ENCODE measurements at regions not wholly inside any gene's neighbourhood (a gene's known extent, or its start where the extent isn't known, plus 50 kb on each side); places are given as distances from the start of the nearest gene placed in this dataset.

- no peak for TF ChIP-seq ZFP3 (tag by site-specific recombination; IDR thresholded peaks at IDR 0.05; ENCODE audit: low read depth)
- TF ChIP-seq TCF7L2 (IDR thresholded peaks at IDR 0.05; ENCODE audit: borderline replicate concordance, low read depth, low read length): no peak
- TF ChIP-seq CTCF (tag by site-specific recombination; IDR thresholded peaks at IDR 0.05): no peak
- TF ChIP-seq ZNF140 (tag by site-specific recombination; IDR thresholded peaks at IDR 0.05): no peak
- no peak for TF ChIP-seq ZNF148 (tag by site-specific recombination; IDR thresholded peaks at IDR 0.05; ENCODE audit: borderline replicate concordance)
Observed at GRCh38 chr13:81246556-81246955, 905.6 kb upstream of the SPRY2 start.
